ENCODE measurements at regions not wholly inside any gene's neighbourhood (a gene's known extent, or its start where the extent isn't known, plus 50 kb on each side); places are given as distances from the start of the nearest gene placed in this dataset.

DNA sequence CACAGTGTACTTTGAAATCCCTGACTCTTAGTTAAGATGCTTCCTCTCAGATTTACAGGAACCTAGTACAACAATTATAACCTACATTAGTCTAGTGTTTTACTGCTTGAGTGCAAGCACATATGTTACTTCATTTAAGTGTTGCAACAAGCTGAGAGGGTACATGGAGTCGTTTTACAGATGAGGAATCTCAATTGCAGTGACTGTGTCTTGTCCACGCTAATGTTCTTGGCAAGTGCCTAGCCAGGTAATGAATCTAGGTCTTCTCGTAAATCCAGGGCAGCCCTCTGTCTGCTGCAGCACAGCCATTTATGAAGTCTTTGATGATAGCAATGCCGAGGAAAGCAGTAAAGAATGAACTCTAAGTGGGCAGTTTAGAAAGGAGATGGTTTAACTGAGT lies 384.4 kb upstream of the ARPP21 start:
- Histone ChIP-seq H2AFZ (ENCODE audit: control insufficient read depth, low read depth, low read length) (no peak overlapping the region), H3K4me2 (ENCODE audit: control insufficient read depth, insufficient read depth) (no peak overlapping the region), H3K36me3 (ENCODE audit: control insufficient read depth in 2 of 2, insufficient read depth in 2 of 2, low read length in 1 of 2) (no peaks in the 10 kb centered on the region), H3K9me3 (replicated peaks; ENCODE audit: control insufficient read depth, insufficient read depth, low read length) (no peaks in the 10 kb centered on the region), H3K4me3 (no peak overlapping the region), H3K79me2 (ENCODE audit: control insufficient read depth, insufficient read depth, low read length) (no peaks in the 10 kb centered on the region), H4K20me1 (ENCODE audit: control insufficient read depth, insufficient read depth) (no peaks in the 10 kb centered on the region), H3K27me3 (replicated peaks in 1 of 2; ENCODE audit: control insufficient read depth in 2 of 2, insufficient read depth in 2 of 2, low read length in 1 of 2) (no peaks in the 10 kb centered on the region), H3K4me1 (ENCODE audit: control insufficient read depth, insufficient read depth, low read length) (no peaks in the 10 kb centered on the region), H3K9ac (ENCODE audit: control insufficient read depth, insufficient read depth, low read length) (no peak overlapping the region), H3K27ac (ENCODE audit: control insufficient read depth, insufficient read depth) (no peak overlapping the region)
- in situ Hi-C loops (cut with MboI) (no loop called here), intact Hi-C loops (cut with micrococcal nuclease; ENCODE audit: unreplicated experiment) (no loop called here)
- DNase-seq (ENCODE audit: low read depth, low spot score) (no peak), ATAC-seq (no peak), FAIRE-seq (no peak)
- WGBS (ENCODE audit: insufficient coverage, insufficient replicate concordance, low lambda C conversion rate, missing lambda C conversion rate): 31% methylated on average over 4 of the region's 4 CpGs
- ChIA-PET POLR2A (no interaction called here), CTCF (no interaction called here), RAD21 (ENCODE audit: unreplicated experiment) (no interaction called here), SMC1A (ENCODE audit: uncharacterized antibody, unreplicated experiment) (no interaction called here)
- TF ChIP-seq TCF7 (IDR thresholded peaks at IDR 0.05; ENCODE audit: borderline replicate concordance) (no peak), CHD2 (IDR thresholded peaks at IDR 0.05; ENCODE audit: borderline replicate concordance, low read depth, low read length) (no peak), FOS (IDR thresholded peaks at IDR 0.05; ENCODE audit: borderline replicate concordance, extremely low read depth, insufficient read length) (no peak), ZBED1 (IDR thresholded peaks at IDR 0.05; ENCODE audit: borderline replicate concordance) (no peak), SUZ12 (IDR thresholded peaks at IDR 0.05; ENCODE audit: unreplicated experiment) (no peak), SPI1 (IDR thresholded peaks at IDR 0.05; ENCODE audit: borderline replicate concordance, insufficient read depth, low read depth, low read length) (no peak), EP300 (IDR thresholded peaks at IDR 0.05; ENCODE audit: borderline replicate concordance in 1 of 2, control insufficient read depth in 1 of 2, low read depth in 2 of 2, low read length in 2 of 2) (no peak), MXI1 (IDR thresholded peaks at IDR 0.05; ENCODE audit: low read depth, low read length) (no peak), MEF2B (IDR thresholded peaks at IDR 0.05; ENCODE audit: partially characterized antibody, poor library complexity, severe bottlenecking) (no peak)
- TF ChIP-seq, protein P1, sequence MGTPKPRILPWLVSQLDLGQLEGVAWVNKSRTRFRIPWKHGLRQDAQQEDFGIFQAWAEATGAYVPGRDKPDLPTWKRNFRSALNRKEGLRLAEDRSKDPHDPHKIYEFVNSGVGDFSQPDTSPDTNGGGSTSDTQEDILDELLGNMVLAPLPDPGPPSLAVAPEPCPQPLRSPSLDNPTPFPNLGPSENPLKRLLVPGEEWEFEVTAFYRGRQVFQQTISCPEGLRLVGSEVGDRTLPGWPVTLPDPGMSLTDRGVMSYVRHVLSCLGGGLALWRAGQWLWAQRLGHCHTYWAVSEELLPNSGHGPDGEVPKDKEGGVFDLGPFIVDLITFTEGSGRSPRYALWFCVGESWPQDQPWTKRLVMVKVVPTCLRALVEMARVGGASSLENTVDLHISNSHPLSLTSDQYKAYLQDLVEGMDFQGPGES (IDR thresholded peaks at IDR 0.05): no peak
- BruUV-seq (replicated peaks): no TSS peak
